SK-N-SH treated with all-trans-retinoic acid at 6 μM for 48 hours (cell line): ENCODE measurements at regions not wholly inside any gene's neighbourhood (a gene's known extent, or its start where the extent isn't known, plus 50 kb on each side); places are given as distances from the start of the nearest gene placed in this dataset.
"Not testable (repeated sequence)": the region's sequence is repeated elsewhere in the genome, so short reads cannot be mapped to it uniquely, and the experiment has no call there.

Experiments
- ATAC-seq: fragments of 200-7000 bp; cut with Tn5 transposase; 3 replicates; pipeline ENCODE4 v1.9.1; 2020; ENCODE audit warnings: mild to moderate bottlenecking, moderate library complexity
- ARNTL ChIP-seq: fragments of 450-650 bp; formaldehyde crosslinking; IDR thresholded peaks from 2 replicates; pipeline ENCODE4 v1.5.0; 2020; ENCODE audit warnings: low read depth, mild to moderate bottlenecking, moderate library complexity, borderline replicate concordance
- CSDC2 ChIP-seq: fragments of 250-450 bp; sonication (Bioruptor Pico); IDR thresholded peaks from 2 replicates; pipeline ENCODE4 v1.5.0; 2020; ENCODE audit warnings: mild to moderate bottlenecking, moderate library complexity
- CSRNP3 ChIP-seq: fragments of 250-450 bp; sonication (Bioruptor Pico); IDR thresholded peaks from 2 replicates; pipeline ENCODE4 v1.5.1; 2021; ENCODE audit warnings: mild to moderate bottlenecking, moderate library complexity
- ESRRG ChIP-seq: fragments of 250-450 bp; sonication (Bioruptor Pico); IDR thresholded peaks from 2 replicates; pipeline ENCODE4 v1.6.1; 2021; ENCODE audit warnings: mild to moderate bottlenecking
- GLIS3 ChIP-seq: fragments of 250-450 bp; sonication (Bioruptor Pico); IDR thresholded peaks from 2 replicates; pipeline ENCODE4 v1.5.0; 2020; ENCODE audit warnings: mild to moderate bottlenecking, moderate library complexity
- ISL1 ChIP-seq: fragments of 250-450 bp; sonication (Bioruptor Pico); IDR thresholded peaks from 2 replicates; pipeline ENCODE4 v2.1.2; 2022; ENCODE audit warnings: mild to moderate bottlenecking, moderate library complexity
- POU6F1 ChIP-seq: fragments of 250-450 bp; sonication (Bioruptor Pico); IDR thresholded peaks from 2 replicates; pipeline ENCODE4 v1.8.0; 2021; ENCODE audit warnings: low read depth, mild to moderate bottlenecking, moderate library complexity, borderline replicate concordance
- PPARA ChIP-seq: fragments of 250-450 bp; sonication (Bioruptor Pico); IDR thresholded peaks from 2 replicates; pipeline ENCODE4 v1.5.0; 2020; ENCODE audit warnings: mild to moderate bottlenecking, borderline replicate concordance
- RARB ChIP-seq: fragments of 250-450 bp; sonication (Bioruptor Pico); IDR thresholded peaks from 2 replicates; pipeline ENCODE4 v1.8.0; 2021; ENCODE audit warnings: mild to moderate bottlenecking, moderate library complexity
- SNAI2 ChIP-seq: fragments of 250-450 bp; sonication (Bioruptor Pico); IDR thresholded peaks from 2 replicates; pipeline ENCODE4 v1.5.0; 2020; ENCODE audit warnings: mild to moderate bottlenecking, moderate library complexity
- TCF4 ChIP-seq: fragments of 250-450 bp; sonication (Bioruptor Pico); IDR thresholded peaks from 2 replicates; pipeline ENCODE4 v1.8.0; 2021; ENCODE audit warnings: mild to moderate bottlenecking, moderate library complexity, borderline replicate concordance
- TOX ChIP-seq: fragments of 250-450 bp; sonication (Bioruptor Pico); IDR thresholded peaks from 2 replicates; pipeline ENCODE4 v1.8.0; 2021; ENCODE audit warnings: mild to moderate bottlenecking, moderate library complexity, borderline replicate concordance
- TSHZ2 ChIP-seq: fragments of 250-450 bp; sonication (Bioruptor Pico); IDR thresholded peaks from 2 replicates; pipeline ENCODE4 v1.5.0; 2020; ENCODE audit warnings: mild to moderate bottlenecking, moderate library complexity
- ZC3H10 ChIP-seq: fragments of 250-450 bp; sonication (Bioruptor Pico); IDR thresholded peaks from 2 replicates; pipeline ENCODE4 v1.5.1; 2021; ENCODE audit warnings: mild to moderate bottlenecking, moderate library complexity
- ZFP3 ChIP-seq: fragments of 250-450 bp; sonication (Bioruptor Pico); IDR thresholded peaks from 2 replicates; pipeline ENCODE4 v1.5.0; 2020; ENCODE audit warnings: mild to moderate bottlenecking, moderate library complexity
- ZNF565 ChIP-seq: fragments of 450-650 bp; formaldehyde crosslinking; conservative IDR thresholded peaks from 2 replicates; pipeline ENCODE4 v1.5.0; 2020; ENCODE audit warnings: low read depth, mild to moderate bottlenecking, moderate library complexity
- ZNF8 ChIP-seq: fragments of 450-650 bp; formaldehyde crosslinking; IDR thresholded peaks from 2 replicates; pipeline ENCODE4 v1.5.0; 2020; ENCODE audit warnings: mild to moderate bottlenecking, moderate library complexity

- peak; percentile 26 for ATAC-seq
- TF ChIP-seq TCF4 (CRISPR knock-in tag) (no peak), ISL1 (CRISPR knock-in tag) (no peak)
Observed at GRCh38 chr9:94182532-94182931, 76.6 kb upstream of the ZNF169 start.

GRCh38 chr9:94183240-94183999 is 75.7 kb upstream of the ZNF169 start:
- TF ChIP-seq TSHZ2 (no peak), ISL1 (CRISPR knock-in tag) (no peak), PPARA (no peak), CSDC2 (CRISPR knock-in tag) (no peak), ZC3H10 (CRISPR knock-in tag) (no peak), ZNF8 (CRISPR knock-in tag) (no peak)
- ATAC-seq, result no peak; the same call in 2 of the 3 replicates

- ATAC-seq, result no peak
- TF ChIP-seq ESRRG, result no peak
- no peak for TF ChIP-seq ZFP3
- no peak for TF ChIP-seq TOX (CRISPR knock-in tag)
- TF ChIP-seq RARB (CRISPR knock-in tag), result no peak
- TF ChIP-seq ISL1 (CRISPR knock-in tag), result no peak
- TF ChIP-seq TCF4 (CRISPR knock-in tag), result no peak
- TF ChIP-seq ARNTL (CRISPR knock-in tag), result no peak
- TF ChIP-seq TSHZ2, result no peak
- no peak for TF ChIP-seq PPARA
- no peak for TF ChIP-seq ZC3H10 (CRISPR knock-in tag)
- TF ChIP-seq POU6F1 (CRISPR knock-in tag), result no peak
- TF ChIP-seq CSRNP3 (CRISPR knock-in tag), result no peak
- no peak for TF ChIP-seq SNAI2 (CRISPR knock-in tag)
- TF ChIP-seq ZNF8 (CRISPR knock-in tag), result no peak
- no peak for TF ChIP-seq ZNF565 (CRISPR knock-in tag)
Observed at GRCh38 chr9:94188246-94188645, 70.9 kb upstream of the ZNF169 start.

- ATAC-seq, result not testable (repeated sequence)
Observed at GRCh38 chr9:94191706-94192105, 67.4 kb upstream of the ZNF169 start.

- no peak for ATAC-seq
- TF ChIP-seq GLIS3 (CRISPR knock-in tag) (no peak), ZFP3 (no peak), POU6F1 (CRISPR knock-in tag) (no peak), TOX (CRISPR knock-in tag) (no peak)
Observed at GRCh38 chr9:94198414-94198813, 60.7 kb upstream of the ZNF169 start.
